ENCODE measurements at regions not wholly inside any gene's neighbourhood (a gene's known extent, or its start where the extent isn't known, plus 50 kb on each side); places are given as distances from the start of the nearest gene placed in this dataset.

DNA sequence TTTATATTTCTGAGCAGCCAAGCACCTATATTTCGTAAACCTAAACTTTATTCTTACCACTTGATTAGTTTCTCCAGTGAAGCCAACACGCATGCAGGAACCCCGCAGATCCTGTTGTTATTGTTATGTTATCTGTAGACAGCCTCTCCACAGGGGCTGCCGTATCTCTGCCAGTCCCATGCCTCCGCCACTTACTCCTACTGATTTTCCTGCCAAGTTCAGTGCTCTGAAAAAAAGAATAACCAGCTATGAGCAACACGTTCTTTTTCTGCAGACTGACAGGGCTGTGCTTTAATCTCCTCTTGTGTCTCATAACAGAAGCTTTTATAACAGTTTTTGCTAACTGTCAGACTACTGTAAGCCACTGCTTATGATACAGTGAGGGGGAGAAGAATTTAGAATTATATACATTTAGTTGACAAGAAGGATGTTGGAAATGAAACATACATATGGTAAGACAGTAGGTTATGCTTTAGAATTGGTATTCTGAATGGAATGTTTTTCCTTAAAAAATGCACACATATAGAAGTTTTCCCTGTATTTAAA is 347.4 kb downstream of the SI start:
- no peaks in the 10 kb centered on the region for H3K27me3 Mint-ChIP-seq (ENCODE audit: low read depth)
- no peak overlapping the region for H3K9ac ChIP-seq (ENCODE audit: extremely low read depth, insufficient read length, low read length)
- H3K79me2 ChIP-seq (ENCODE audit: insufficient read depth, low read length) = no peaks in the 10 kb centered on the region
- H3K79me1 ChIP-seq (ENCODE audit: insufficient read depth, low read depth, low read length, poor library complexity, severe bottlenecking) = no peaks in the 10 kb centered on the region
- TF ChIP-seq, protein P1, sequence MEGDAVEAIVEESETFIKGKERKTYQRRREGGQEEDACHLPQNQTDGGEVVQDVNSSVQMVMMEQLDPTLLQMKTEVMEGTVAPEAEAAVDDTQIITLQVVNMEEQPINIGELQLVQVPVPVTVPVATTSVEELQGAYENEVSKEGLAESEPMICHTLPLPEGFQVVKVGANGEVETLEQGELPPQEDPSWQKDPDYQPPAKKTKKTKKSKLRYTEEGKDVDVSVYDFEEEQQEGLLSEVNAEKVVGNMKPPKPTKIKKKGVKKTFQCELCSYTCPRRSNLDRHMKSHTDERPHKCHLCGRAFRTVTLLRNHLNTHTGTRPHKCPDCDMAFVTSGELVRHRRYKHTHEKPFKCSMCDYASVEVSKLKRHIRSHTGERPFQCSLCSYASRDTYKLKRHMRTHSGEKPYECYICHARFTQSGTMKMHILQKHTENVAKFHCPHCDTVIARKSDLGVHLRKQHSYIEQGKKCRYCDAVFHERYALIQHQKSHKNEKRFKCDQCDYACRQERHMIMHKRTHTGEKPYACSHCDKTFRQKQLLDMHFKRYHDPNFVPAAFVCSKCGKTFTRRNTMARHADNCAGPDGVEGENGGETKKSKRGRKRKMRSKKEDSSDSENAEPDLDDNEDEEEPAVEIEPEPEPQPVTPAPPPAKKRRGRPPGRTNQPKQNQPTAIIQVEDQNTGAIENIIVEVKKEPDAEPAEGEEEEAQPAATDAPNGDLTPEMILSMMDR (conservative IDR thresholded peaks at IDR 0.05) = no peak
- H3K18ac ChIP-seq (ENCODE audit: insufficient read length, low read depth, low read length) = no peak overlapping the region
- WGBS (ENCODE audit: extremely low coverage, insufficient read length, low lambda C conversion rate) = no CpG with 5 or more reads among the region's 6 CpGs
- no peak overlapping the region for H3K56ac ChIP-seq (ENCODE audit: insufficient read length, low read depth, low read length)
- H3K9me3 ChIP-seq (ENCODE audit: control insufficient read depth, low read depth, low read length) = no peaks in the 10 kb centered on the region
- no peaks in the 10 kb centered on the region for H3K36me3 Mint-ChIP-seq (ENCODE audit: insufficient read depth in 1 of 3, low read depth in 3 of 3)
- no peaks in the 10 kb centered on the region for H3K27me3 ChIP-seq (ENCODE audit: insufficient read depth, low read length)
- H2BK120ac ChIP-seq (ENCODE audit: low read depth, low read length, poor library complexity, severe bottlenecking) = no peak overlapping the region
- no peak overlapping the region for H4K5ac ChIP-seq (ENCODE audit: insufficient read length, low read depth, low read length)
- H3K4me1 Mint-ChIP-seq = peaks cover 9 to 16% of the 10 kb centered on the region in 2 experiments
- H3K9me3 Mint-ChIP-seq = no peaks in the 10 kb centered on the region
- H3K4ac ChIP-seq (ENCODE audit: low read depth, low read length) = no peak overlapping the region
- no peak overlapping the region for H3T11ph ChIP-seq (ENCODE audit: low read length)
- H3K4me3 Mint-ChIP-seq = no peak overlapping the region
- no peak overlapping the region for H2BK5ac ChIP-seq (ENCODE audit: insufficient read length, low read length)
- no peak for DNase-seq
- no peak overlapping the region for H2AFZ ChIP-seq (ENCODE audit: low read length)
- no peaks in the 10 kb centered on the region for H3K23me2 ChIP-seq (ENCODE audit: insufficient read length, low read depth, low read length, poor library complexity, severe bottlenecking)
- H3K27ac ChIP-seq (ENCODE audit: insufficient read length, low read depth, low read length) = no peak overlapping the region
- H4K8ac ChIP-seq (replicated peaks; ENCODE audit: insufficient read length, low read depth, low read length) = no peak overlapping the region
- H4K20me1 ChIP-seq (ENCODE audit: control insufficient read depth, insufficient read depth, insufficient read length) = no peaks in the 10 kb centered on the region
- H2BK20ac ChIP-seq (ENCODE audit: low read depth, low read length, poor library complexity, severe bottlenecking) = no peak overlapping the region
- no peak overlapping the region for H2AK5ac ChIP-seq (ENCODE audit: insufficient read length, low read length)
- H3K14ac ChIP-seq (ENCODE audit: insufficient read depth, low read length) = no peak overlapping the region
- no peak overlapping the region for H2BK15ac ChIP-seq (ENCODE audit: low read depth, low read length)
- no peak overlapping the region for H3K4me2 ChIP-seq (ENCODE audit: insufficient read depth, insufficient read length, low read length)
- H2BK12ac ChIP-seq (ENCODE audit: insufficient read length, low read depth, low read length) = no peak overlapping the region
- H3K4me1 ChIP-seq (ENCODE audit: insufficient read depth, low read length) = no peaks in the 10 kb centered on the region
- H4K91ac ChIP-seq (ENCODE audit: insufficient read length, low read depth, low read length) = no peak overlapping the region
- no peak overlapping the region for H3K23ac ChIP-seq (ENCODE audit: insufficient read length, low read depth, low read length)
- H3K27ac Mint-ChIP-seq = no peak overlapping the region
